ENCODE measurements at regions not wholly inside any gene's neighbourhood (a gene's known extent, or its start where the extent isn't known, plus 50 kb on each side); places are given as distances from the start of the nearest gene placed in this dataset.

- TF ChIP-seq CTCF (IDR thresholded peaks at IDR 0.05), result no peak
- no peak for TF ChIP-seq POLR2A (IDR thresholded peaks at IDR 0.05)
- TF ChIP-seq POLR2AphosphoS5 (IDR thresholded peaks at IDR 0.05), result no peak
Measured at GRCh38 chr5:57859626-57860025, 377.0 kb upstream of the ACTBL2 start.

Measured in breast epithelium (tissue), 3 donors.